HL-60 (cell line): ENCODE measurements at regions not wholly inside any gene's neighbourhood (a gene's known extent, or its start where the extent isn't known, plus 50 kb on each side); places are given as distances from the start of the nearest gene placed in this dataset.

Experiments used
- DNase-seq, 2 experiments: peaks; one replicate each; pipeline ENCODE4 v3.0.0-alpha.2; 2010 to 2020; ENCODE audit warnings: low read depth in 1 of 2, low spot score in 1 of 2
- H3K27ac ChIP-seq: fragments of 250-450 bp; sonication (Bioruptor Pico); replicated peaks from 2 replicates; pipeline ENCODE4 v1.5.1; 2020; ENCODE audit warnings: mild to moderate bottlenecking, moderate library complexity
- H3K27me3 ChIP-seq: fragments of 250-450 bp; sonication (Bioruptor Pico); 2 replicates; pipeline ENCODE4 v1.5.1; 2021; ENCODE audit warnings: mild to moderate bottlenecking, moderate library complexity; ENCODE audit not compliant: insufficient read depth, poor library complexity, severe bottlenecking
- H3K4me3 ChIP-seq: replicated peaks from 2 replicates; pipeline ENCODE4 v1.5.1; 2011; ENCODE audit warnings: mild to moderate bottlenecking, control low read depth, low read length; ENCODE audit not compliant: insufficient read depth
- GABPA ChIP-seq: IDR thresholded peaks from 2 replicates; pipeline ENCODE4 v1.6.1; 2012; ENCODE audit warnings: low read depth
- POLR2AphosphoS5 ChIP-seq: IDR thresholded peaks from 2 replicates; pipeline ENCODE4 v1.6.1; 2012; ENCODE audit warnings: low read depth
- REST ChIP-seq: IDR thresholded peaks from 2 replicates; pipeline ENCODE4 v1.6.1; 2012; ENCODE audit warnings: low read depth; ENCODE audit not compliant: insufficient replicate concordance
- SPI1 ChIP-seq: IDR thresholded peaks from 2 replicates; pipeline ENCODE4 v1.6.1; 2012; ENCODE audit warnings: low read depth, mild to moderate bottlenecking, borderline replicate concordance
- TF ChIP-seq, protein P1 (sequence below): IDR thresholded peaks from one replicate; pipeline ENCODE4 v1.5.1; 2011; ENCODE audit warnings: low read length, control low read depth, inconsistent platforms; ENCODE audit not compliant: insufficient read depth

DNA sequence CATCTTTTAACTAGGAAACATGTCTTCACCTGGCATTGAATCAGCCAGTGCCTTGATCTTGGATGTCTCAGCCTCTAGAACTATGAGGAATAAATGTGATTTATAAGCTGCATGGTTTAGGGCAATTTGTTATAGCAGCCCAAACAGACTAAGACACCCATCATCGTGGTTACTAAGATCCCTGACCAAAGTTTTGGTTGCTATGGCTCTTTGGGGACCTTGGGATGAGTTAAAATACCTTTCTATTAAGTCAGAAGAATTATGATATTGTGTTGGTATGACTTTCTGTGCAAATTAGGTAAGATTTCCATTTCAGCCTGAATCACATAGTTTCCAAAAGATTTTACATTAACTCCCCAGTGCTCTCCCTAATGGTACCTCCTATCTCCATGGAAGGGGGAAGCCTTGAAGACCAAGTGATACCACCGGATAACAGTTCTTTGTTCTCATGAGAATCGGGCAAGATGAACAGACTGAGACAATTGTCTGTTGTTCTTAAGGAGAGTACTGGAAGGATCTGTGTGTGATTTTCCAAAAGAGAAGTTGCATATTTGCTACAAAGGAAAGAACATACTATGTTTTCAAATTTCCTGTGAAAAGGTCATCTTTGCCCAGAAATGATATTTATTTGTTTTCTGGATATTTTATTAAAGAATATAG is 60.4 kb upstream of the UBASH3B start:
- TF ChIP-seq SPI1 (no peak), POLR2AphosphoS5 (no peak), REST (no peak), GABPA (no peak)
- TF ChIP-seq, protein P1, sequence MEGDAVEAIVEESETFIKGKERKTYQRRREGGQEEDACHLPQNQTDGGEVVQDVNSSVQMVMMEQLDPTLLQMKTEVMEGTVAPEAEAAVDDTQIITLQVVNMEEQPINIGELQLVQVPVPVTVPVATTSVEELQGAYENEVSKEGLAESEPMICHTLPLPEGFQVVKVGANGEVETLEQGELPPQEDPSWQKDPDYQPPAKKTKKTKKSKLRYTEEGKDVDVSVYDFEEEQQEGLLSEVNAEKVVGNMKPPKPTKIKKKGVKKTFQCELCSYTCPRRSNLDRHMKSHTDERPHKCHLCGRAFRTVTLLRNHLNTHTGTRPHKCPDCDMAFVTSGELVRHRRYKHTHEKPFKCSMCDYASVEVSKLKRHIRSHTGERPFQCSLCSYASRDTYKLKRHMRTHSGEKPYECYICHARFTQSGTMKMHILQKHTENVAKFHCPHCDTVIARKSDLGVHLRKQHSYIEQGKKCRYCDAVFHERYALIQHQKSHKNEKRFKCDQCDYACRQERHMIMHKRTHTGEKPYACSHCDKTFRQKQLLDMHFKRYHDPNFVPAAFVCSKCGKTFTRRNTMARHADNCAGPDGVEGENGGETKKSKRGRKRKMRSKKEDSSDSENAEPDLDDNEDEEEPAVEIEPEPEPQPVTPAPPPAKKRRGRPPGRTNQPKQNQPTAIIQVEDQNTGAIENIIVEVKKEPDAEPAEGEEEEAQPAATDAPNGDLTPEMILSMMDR = no peak
- no peak for DNase-seq
- H3K27me3 ChIP-seq = peaks cover 6% of the 10 kb centered on the region

DNA sequence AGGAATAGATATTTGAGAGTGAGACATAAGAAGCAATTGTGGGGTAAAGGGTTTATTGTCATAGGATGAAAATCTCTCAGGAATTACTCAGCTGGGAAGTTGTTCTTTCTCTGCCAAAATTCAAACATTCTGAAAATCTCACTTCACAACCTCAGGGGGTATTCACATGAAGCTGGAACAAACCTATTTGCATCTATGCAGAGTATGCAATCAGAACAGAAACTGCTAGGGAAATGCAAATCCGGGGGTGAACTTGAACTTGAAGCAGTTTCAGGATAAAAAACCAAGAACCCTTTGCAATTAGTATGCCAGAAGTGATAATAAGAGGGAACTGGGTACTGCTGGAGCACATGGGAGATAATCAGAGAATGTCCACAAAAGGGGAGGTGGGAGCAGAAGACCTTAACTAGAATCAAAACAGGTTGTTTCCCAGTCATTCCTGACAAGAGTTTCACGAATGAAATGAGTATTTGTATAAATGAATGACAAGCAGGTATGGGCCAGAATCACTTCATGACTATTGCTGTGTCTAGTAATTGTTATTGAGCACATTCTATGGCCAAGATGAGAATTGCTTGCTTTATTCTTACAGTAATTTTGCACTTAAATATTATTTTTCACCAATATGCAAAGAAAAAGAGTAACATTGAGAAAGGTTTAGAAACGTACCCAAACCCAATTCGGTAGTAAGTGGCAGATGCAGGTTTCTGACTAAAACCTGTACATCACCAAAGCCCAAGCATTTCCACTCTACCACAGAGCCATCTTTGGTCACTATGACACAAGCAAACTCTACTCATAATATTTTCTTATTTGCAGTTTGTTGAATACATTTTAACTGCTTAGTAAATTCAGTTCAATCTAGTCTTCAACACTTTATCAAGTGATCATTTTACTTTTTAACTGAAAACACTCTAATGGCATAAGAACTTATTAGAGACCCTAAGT is 61.8 kb upstream of the UBASH3B start:
- Histone ChIP-seq H3K27ac (no peak overlapping the region), H3K27me3 (peaks cover 6% of the 10 kb centered on the region), H3K4me3 (no peak overlapping the region)
- no peak for DNase-seq
- TF ChIP-seq POLR2AphosphoS5 (no peak), REST (no peak), GABPA (no peak), SPI1 (no peak)
- TF ChIP-seq, protein P1 = no peak

More for the DNA sequence above, 60.4 kb upstream of the UBASH3B start:
- no peak overlapping the region for H3K27ac ChIP-seq
- H3K4me3 ChIP-seq = no peak overlapping the region

DNA sequence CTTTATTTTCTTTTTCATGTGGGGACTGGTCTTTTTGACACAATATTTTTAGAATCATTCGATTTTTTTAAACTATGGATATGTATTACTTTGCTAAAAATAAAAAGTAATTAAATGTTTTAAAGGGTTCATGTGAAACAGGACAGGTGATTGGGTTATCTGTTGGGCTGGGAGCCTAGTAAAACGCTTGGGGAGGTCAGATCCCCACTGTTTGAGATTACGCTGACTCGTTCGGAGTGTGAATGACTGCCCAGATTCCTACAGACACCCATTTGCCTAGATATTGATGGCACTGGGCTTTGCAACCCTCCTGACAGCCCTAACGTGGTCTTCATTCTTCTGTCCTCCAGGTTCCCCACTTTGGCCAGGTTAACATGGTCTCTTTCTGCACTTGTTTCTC is 62.9 kb upstream of the UBASH3B start:
- peaks cover 6% of the 10 kb centered on the region for H3K27me3 ChIP-seq

More for the DNA sequence above, 62.9 kb upstream of the UBASH3B start:
- TF ChIP-seq REST = no peak
- TF ChIP-seq, protein P1 = no peak
- TF ChIP-seq POLR2AphosphoS5 = no peak
- no peak for TF ChIP-seq SPI1
- TF ChIP-seq GABPA = no peak
- no peak overlapping the region for H3K27ac ChIP-seq
- DNase-seq = no peak
- H3K4me3 ChIP-seq = no peak overlapping the region
